ENCODE measurements at regions not wholly inside any gene's neighbourhood (a gene's known extent, or its start where the extent isn't known, plus 50 kb on each side); places are given as distances from the start of the nearest gene placed in this dataset.
"Not testable (repeated sequence)": the region's sequence is repeated elsewhere in the genome, so short reads cannot be mapped to it uniquely, and the experiment has no call there.

DNA sequence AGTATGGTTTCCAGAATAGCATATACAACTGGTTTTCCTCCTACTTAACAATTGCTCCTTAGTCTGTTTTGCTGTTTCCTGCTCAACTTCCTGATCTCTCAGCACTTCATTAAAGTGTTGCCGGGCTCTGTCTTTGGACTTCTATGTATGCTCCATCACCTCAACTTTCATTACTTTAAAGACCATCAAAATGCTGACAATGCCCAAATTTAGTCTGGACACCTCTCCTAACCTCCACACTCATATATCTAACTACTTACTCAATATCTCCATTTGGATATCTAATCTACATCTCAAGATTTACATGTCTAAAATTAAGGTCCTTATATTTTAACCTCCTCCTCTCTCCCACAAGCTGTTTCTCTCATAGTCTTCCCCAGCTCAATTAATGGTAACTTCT, 54.4 kb upstream of the LGR5 start:
- Histone ChIP-seq H3K9me1 (replicated peaks; ENCODE audit: control insufficient read depth, extremely low read depth, insufficient read depth, low read length) (no peaks in the 10 kb centered on the region), H3K36me3 (ENCODE audit: control insufficient read depth in 2 of 2, extremely low read depth in 1 of 2, insufficient read depth in 2 of 2, low read length in 2 of 2) (no peaks in the 10 kb centered on the region), H3K4me1 (ENCODE audit: control insufficient read depth, extremely low read depth, insufficient read depth, low read length) (no peaks in the 10 kb centered on the region), H3K4me2 (ENCODE audit: insufficient read depth, low read length) (no peak overlapping the region), H3K9ac (replicated peaks; ENCODE audit: extremely low read depth, insufficient read depth, low read length) (no peak overlapping the region), H3K27me3 (ENCODE audit: control insufficient read depth in 2 of 2, insufficient read depth in 2 of 2, low read length in 2 of 2) (no peaks in the 10 kb centered on the region), H3K79me2 (ENCODE audit: control insufficient read depth, insufficient read depth, low read length) (no peaks in the 10 kb centered on the region), H4K20me1 (replicated peaks; ENCODE audit: control insufficient read depth, extremely low read depth, insufficient read depth, low read length) (no peaks in the 10 kb centered on the region), H3K9me3 (replicated peaks; ENCODE audit: control insufficient read depth, insufficient read depth, low read length) (no peaks in the 10 kb centered on the region), H3K4me3 (replicated peaks in 1 of 3; ENCODE audit: insufficient read depth in 1 of 3, low read depth in 1 of 3, low read length in 3 of 3) (no peak overlapping the region), H3K27ac (ENCODE audit: insufficient read depth, low read depth, low read length) (no peak overlapping the region), H2AFZ (ENCODE audit: low read depth, low read length) (no peak overlapping the region)
- ChIA-PET CTCF (no interaction called here), POLR2A (no interaction called here)
- TF ChIP-seq POLR2A (IDR thresholded peaks at IDR 0.05; ENCODE audit: low read depth, low read length) (no peak), JUN (IDR thresholded peaks at IDR 0.05; ENCODE audit: borderline replicate concordance, insufficient read depth, insufficient read length, low read depth) (no peak)
- no peak for DNase-seq (ENCODE audit: low read depth, low spot score)
- FAIRE-seq, result no peak
- intact Hi-C loops (cut with micrococcal nuclease) (no loop called here), dilution Hi-C loops (cut with MboI; ENCODE audit: extremely low pct_ligation_motif_present, low sequenced_read_pairs) (no loop called here)
- BruUV-seq (replicated peaks), result no TSS peak

DNA sequence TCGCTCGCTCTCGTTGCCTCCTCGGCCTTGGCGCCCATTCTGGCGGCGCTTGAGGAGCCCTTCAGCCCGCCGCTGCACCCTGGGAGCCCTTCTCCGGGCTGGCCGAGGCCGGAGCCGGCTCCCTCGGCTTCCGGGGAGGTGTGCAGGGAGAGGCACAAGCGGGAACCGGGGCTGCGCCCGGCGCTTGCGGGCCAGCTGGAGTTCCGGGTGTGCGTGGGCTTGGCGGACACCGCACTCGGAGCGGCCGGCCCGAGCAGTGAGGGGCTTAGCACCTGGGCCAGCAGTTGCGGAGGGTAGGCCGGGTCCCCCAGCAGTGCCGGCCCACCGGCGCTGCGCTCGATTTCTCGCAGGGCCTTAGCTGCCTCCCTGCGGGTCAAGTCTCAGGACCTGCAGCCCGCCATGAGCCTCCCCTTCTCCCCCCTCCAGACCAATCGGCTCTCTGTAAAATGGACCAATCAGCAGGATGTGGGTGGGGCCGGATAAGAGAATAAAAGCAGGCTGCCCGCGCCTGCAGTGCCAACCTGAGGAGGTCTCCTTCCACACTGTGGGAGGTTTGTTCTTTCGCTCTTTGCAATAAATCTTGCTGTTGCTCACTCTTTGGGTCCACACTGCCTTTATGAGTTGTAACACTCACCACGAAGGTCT, 62.8 kb upstream of the LGR5 start:
- H3K36me3 ChIP-seq (ENCODE audit: control insufficient read depth in 2 of 2, extremely low read depth in 1 of 2, insufficient read depth in 2 of 2, low read length in 2 of 2); CTCF ChIA-PET; intact Hi-C loops (cut with micrococcal nuclease); H3K4me3 ChIP-seq (replicated peaks in 1 of 3; ENCODE audit: insufficient read depth in 1 of 3, low read depth in 1 of 3, low read length in 3 of 3); FAIRE-seq; H3K27ac ChIP-seq (ENCODE audit: insufficient read depth, low read depth, low read length); H3K4me2 ChIP-seq (ENCODE audit: insufficient read depth, low read length); H3K9ac ChIP-seq (replicated peaks; ENCODE audit: extremely low read depth, insufficient read depth, low read length); H3K9me3 ChIP-seq (replicated peaks; ENCODE audit: control insufficient read depth, insufficient read depth, low read length); DNase-seq (ENCODE audit: low read depth, low spot score); H3K27me3 ChIP-seq (ENCODE audit: control insufficient read depth in 2 of 2, insufficient read depth in 2 of 2, low read length in 2 of 2); H4K20me1 ChIP-seq (replicated peaks; ENCODE audit: control insufficient read depth, extremely low read depth, insufficient read depth, low read length); dilution Hi-C loops (cut with MboI; ENCODE audit: extremely low pct_ligation_motif_present, low sequenced_read_pairs); H3K9me1 ChIP-seq (replicated peaks; ENCODE audit: control insufficient read depth, extremely low read depth, insufficient read depth, low read length); H2AFZ ChIP-seq (ENCODE audit: low read depth, low read length); POLR2A ChIA-PET; H3K79me2 ChIP-seq (ENCODE audit: control insufficient read depth, insufficient read depth, low read length); BruUV-seq (replicated peaks); H3K4me1 ChIP-seq (ENCODE audit: control insufficient read depth, extremely low read depth, insufficient read depth, low read length): not testable (repeated sequence)
